Activated gamma-delta T cell treated with anti-CD3 and anti-CD28 coated beads, Interleukin-2, amount 50 U/mL, for 16 hours (primary cell): ENCODE measurements at regions not wholly inside any gene's neighbourhood (a gene's known extent, or its start where the extent isn't known, plus 50 kb on each side); places are given as distances from the start of the nearest gene placed in this dataset.

Experiments
- DNase-seq: peaks from one replicate; pipeline ENCODE4 v3.0.0-alpha.2; 2020; ENCODE audit warnings: low read depth

DNA sequence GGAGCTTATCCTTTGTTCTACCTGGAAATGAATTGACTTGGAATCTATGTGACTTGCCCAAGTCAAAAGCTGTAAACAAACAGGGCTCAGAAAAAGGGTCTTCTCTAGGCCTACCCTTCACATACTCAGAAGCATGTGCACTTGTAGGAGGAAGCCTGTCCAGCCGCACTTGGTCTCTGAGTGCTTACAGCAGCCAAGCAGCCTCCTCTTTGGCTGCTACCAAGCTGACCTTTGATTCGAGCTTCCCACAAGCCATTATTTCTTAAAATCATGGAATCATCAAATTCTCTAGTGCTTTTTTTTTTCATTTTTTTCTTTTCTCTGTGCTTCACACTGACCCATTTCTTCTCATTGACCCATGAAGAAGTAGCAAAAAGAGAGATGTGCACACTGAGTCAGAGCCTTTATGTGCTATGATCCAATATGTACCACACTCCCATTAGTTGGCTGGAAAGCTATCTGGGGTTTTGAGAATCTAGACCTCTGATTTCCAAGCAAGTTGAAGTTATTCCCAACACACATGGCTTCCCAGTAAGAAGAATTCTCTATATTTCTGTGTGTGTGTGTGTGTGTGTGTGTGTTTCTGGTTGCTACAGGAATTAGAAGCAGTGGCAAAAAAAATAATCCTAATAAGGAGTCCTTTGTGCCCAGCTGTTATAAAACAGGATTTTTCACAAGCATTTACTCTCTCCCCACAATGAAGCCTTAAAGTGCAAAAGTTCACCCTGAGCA is 550.3 kb upstream of the TNP1 start:
- no peak for DNase-seq

DNA sequence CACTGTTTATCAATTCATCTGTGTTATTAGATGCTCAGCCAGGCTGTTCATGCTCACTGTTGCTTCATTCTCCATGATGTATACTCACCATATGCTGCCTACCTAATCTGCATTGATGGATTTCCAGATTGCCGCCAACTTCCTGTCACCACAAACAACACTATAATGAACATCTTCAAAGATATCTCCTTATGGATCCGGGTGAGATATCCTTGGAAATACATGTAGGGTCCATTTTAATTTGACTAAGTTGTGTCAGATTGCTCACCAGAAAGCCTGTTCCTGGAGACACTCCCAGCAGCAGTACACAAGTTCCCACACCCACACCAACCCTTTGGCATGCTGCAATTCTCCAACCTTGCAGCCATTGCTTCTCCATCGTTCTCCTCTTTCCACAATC is 547.5 kb upstream of the TNP1 start:
- no peak for DNase-seq

DNA sequence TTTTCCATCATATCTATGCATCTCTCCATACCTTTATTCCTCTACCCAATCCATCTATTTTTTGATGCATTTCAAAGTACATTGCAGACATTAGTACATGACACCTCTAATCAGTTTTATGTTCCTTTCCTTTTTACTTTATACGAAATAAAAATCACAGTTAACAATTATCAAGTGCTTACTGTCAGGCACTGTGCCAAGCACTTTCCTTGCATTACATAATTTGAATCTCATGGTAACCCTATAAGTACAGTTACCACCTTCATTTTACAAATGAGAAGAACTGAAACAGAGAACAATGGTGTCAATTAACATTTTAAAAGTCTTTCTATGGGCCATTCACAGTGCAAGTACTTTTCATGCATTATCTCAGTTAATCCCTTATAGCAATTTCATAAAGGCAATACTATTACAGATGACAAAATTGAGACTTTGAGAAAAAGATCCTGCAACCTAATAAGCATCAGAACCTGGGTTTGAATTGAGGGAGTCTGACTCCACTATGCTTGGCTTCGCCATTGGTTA is 544.4 kb upstream of the TNP1 start:
- DNase-seq = no peak

DNA sequence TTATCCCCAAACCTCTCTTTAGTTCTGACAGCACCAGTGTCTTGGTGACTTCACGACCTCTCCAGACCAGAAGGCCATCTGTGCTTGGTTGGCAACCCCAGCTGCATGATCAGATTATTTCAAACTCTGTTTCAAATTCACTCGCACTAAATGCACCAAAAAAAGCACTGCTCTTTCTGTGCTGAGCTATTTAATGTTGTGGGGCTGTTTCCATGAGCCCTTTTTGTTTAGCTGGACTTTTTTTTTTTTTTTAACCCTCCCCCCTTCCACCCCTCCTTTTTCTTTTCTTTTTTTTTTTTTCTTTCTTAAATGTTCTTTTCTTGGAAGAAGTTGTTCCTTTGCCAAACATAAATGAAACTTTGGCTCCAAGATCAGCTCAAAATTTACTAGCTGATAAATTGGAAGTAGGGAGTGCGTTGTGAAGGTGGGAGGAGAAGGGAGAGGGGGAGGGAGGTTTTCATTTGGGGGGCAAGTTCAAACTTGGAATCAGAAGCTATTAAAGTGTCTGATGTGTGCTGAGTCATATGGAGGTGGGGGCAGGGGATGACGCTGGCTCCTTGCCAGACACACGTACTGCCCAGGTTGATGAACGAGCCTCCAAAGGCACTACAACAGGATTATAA is 543.0 kb upstream of the TNP1 start:
- DNase-seq = no peak

DNA sequence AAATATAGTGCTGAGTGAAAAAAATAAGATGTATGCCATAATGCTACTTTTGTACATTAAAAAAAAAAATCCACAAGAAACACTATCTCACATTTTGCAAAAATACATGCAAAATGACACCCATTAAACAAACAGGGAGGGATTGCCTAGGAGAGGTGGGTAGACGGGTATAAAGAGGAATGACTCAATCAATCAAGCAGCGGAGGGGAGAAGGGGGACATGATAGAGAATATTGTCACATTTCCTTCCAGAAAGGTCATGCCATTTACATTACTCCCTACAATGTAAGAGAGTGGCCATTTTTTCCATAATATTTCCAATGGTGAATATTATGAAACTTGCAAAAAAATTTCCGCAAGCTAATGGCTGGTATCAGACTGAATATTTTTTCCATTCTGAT is 542.3 kb upstream of the TNP1 start:
- DNase-seq = no peak

DNA sequence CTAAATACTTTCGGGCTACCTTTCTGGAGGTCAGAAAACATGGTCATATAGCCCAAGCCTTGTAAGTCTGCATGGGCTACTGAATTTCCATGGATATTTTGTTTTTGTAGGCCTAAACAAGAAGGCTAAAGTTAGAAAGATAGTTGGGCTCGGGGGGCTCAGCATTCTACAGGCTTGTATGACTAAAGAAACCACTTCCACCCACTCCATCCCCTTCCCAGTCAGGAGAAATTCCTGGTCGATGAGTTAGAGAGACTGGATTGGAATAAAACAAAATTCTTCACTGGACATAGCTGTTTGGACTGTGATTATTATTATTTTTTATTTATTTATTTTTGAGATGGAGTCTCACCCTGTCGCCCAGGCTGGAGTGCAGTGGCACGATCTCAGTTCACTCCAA is 539.4 kb upstream of the TNP1 start:
- DNase-seq = no peak

DNA sequence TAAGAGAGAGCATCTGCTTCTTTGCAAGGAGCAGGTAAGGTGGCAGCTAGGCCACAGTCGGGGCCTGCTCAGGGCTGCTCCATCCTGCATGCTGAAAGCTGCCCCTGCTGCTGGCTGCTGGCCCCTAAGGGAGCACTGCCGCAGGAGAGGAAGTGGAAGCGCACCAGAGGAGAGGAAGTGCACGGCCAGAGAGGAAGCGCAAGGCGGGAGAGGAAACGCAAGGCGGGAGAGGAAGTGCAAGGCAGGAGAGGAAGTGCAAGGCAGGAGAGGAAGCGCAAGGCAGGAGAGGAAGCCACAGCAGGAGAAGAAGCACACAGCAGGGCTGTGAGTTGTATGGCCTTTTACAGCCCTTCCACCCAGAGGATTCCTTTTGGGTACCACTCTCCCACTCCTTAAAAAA is 539.0 kb upstream of the TNP1 start:
- no peak for DNase-seq

DNA sequence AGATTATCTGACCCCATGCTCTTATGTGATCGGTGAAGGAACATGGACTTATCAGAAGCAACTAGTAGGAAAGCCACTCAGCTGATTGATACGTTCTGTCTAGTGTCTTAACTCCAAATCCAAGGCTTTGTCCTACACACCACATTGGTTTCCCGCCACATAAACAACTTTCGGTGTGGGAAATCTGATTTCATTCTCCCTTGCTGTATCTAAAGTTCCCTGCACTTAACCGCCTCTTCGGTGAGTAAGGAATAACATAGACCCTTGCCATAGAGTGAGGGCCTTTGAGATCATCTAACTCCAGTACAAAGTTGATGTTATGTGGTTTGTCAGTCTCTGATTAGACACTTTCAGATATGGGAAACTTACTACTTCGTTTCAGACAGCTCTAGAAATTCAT is 538.2 kb upstream of the TNP1 start:
- no peak for DNase-seq

DNA sequence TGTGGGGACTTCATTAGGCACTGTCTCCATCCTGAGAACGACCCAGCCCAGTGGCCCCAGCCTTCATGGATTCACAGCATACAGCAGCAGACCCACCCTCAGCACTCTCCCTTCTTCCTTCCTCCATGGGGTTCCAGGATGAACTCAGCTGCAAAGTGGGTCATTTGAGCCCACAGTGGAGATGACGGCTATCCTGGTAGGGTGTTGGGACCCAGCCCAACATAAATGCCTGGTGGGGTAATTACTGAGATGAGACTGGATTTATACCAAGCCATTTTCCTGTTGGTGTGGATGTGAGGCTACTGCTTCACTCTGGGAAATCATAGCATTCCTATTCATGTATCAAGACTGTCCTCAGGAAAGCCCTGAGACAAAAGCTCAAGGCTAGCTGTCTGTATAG is 536.7 kb upstream of the TNP1 start:
- no peak for DNase-seq

DNA sequence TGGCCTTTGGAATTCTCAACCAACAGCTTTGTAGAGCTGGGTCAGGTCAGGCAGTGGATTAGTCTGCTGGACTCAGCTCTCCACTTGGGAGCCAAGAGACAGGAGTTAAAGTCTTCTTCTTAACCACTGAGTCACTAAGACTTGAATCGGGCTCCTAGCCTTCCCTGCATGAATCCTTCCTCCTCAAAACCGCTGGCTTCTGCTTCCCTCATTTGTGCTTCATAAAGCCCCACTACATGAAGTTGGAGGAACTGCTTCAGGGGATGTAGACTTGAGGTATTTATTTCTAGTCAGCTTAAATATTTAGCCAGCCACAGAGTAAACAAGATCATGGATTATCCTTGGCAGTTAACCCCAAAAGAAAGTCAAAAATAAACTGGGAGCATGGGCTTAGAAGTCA is 536.3 kb upstream of the TNP1 start:
- DNase-seq = no peak

DNA sequence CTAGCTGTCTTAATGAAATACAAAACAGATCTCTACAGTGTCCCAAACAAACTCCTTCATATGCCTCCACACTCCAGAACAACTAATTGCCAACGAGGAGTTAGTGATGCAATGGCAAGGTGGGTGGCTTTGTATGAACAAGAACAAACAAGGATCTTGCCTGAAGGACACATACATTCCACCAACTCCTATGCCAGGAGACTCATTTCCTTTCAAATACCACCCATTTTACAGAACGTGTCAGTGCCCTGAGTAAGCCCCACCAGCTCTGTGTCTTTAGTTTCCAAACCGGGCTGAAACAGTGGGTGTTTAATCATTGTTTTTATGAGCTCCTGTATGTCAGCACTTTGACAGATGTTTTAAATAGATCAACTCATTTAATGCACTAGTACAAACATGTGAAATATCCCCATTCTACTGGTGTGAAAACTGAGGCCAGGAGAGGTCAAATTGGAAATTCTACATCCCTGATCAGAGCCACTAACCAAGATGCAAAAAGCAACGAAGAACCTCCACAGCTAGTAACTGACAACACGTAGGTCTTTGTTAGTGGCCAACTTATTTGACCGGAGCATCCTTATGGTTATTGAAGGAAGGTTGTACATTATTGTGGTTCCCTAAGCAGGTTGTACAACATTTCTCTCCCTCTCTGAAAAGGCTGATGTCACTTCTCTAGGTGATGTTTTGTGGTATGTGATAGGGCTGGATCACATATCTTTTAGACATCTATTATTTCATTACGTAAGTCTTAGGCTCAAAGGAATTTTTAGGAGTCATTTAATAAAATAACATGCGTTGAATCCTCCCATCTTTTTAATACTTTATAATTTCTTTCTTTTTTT is 534.9 kb upstream of the TNP1 start:
- no peak for DNase-seq

DNA sequence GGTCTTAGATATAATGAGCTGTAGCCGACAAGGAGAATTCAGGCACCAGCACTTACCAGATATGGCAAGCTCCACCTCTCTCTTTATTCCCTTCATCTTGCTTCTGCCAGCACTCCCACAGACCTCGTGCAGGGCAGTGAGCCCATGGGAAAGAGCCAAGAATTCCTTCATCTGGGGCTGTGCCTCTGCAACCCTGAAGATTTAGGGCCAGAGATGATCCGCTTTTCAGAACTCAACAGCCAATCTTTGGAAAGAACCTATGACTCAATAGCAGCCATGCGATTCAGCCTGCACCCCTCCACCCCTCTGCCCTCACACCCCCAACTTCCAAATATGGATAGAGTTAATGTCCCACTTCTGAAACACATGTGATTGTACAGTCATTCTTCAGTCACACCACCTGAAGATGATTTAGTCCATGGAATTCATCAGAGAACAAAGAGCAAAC is 533.7 kb upstream of the TNP1 start:
- no peak for DNase-seq

DNA sequence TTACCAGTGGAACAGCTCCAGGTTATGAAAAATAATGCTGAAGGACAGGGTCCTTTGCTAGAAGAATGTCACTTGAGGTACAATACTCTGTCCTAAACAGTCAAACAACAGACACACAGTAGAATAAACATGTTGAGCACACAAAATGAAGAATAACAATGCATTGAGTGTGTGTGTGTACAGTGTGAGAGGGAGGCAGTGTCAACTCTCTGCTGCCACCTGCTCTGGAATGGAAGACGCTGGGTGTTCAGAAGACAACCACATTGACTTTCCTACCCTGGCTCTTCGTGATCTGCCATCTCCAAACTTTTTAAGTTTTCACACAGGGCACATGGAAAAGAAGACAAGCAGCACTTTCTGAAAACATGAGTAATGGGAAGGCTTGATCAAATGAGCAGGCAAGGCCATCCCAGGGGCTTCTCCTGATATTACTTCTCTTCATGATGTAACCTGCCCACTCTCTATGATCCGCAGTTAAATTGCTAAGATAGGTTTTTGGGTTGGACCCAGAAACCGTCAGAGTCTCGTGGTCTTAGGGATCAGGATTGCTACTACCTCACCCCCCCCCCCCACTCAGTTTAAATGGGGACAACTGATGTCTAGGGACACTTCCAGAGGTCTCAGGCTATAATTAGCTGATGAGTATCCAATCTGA is 533.2 kb upstream of the TNP1 start:
- DNase-seq = no peak

DNA sequence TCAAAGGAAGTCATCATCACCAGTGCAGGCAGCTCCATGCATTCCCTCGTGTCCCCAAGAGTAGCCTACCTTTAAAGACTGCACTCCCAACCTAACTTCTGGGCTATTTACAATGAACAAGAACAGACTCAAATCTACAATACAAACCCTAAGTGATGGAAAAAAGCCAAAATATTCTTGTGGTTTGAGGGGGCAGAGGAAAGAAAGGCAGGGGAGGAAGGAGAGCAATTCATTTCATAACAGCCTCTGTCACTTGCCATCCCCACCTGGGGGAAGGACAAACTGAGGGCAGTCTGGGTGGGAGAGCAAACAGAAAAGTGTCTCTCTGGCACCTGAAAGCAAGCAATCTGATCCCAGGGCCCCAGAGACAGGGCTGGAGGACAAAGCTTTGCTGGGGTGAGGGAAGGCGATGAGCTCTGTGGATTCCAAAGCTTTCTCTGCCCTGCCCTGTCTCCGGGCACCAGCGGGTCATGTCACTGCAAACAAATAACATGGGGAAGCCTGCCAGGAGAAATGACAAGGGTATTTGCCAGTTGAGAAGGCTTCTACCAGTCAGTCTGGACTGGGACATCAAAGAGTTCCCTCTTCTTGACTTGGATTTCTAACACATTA is 528.0 kb upstream of the TNP1 start:
- DNase-seq = no peak

DNA sequence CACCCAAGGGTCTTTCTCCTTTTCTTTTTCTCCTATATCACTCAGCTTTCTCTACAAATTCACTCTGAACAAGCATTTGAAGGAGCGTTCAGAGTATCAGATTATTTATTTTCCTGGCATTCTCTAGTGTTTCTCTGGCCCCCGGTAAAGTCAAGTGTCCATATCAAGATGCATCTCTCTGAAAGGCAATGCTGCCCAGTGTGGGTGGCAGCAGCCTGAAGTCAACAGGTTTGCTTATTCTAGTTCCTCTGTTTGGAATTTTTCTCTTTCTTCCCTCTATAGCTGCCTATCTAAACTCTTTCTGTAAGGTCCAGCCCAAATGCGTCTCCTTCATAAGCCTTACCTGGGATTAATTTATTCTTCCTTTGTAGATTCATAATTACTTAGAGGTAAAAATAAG is 526.2 kb upstream of the TNP1 start:
- DNase-seq = no peak

DNA sequence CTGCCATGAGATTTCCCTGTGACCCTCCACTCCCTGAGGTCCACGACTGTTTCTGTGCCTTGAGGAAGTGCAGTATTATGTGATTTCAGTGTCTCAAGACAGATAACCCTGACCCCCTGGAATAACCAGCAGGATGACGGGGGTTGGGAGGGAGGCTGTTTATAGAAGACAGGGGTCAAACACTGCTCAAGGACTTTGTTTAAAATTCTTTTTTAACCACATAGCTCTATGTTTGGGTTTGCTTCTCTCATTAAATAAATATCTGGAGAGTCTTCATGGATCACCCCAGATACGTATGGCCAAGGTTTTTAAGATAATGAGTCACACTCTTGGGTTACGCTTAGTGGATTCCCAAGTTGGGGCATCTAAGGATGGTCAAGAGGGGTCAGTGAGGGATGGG is 523.8 kb upstream of the TNP1 start:
- DNase-seq = no peak

DNA sequence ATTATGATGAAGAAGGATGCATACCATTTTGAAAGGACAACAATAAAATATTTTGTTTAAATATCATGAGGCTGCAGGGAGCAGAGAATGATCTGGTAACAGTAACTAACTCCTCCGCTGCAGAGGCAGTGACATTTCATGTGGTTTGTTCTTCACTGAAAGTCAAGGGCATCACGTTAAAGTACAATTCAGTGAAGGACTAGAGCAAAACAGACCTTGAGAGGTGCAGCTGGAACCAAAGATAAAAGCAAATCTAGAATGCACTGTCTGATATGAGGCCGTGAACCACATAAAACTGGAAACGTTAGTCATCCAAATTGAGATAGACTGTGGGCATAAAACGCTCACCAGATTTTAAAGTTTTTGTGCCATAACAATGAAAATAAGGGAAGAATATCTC is 522.9 kb upstream of the TNP1 start:
- no peak for DNase-seq

DNA sequence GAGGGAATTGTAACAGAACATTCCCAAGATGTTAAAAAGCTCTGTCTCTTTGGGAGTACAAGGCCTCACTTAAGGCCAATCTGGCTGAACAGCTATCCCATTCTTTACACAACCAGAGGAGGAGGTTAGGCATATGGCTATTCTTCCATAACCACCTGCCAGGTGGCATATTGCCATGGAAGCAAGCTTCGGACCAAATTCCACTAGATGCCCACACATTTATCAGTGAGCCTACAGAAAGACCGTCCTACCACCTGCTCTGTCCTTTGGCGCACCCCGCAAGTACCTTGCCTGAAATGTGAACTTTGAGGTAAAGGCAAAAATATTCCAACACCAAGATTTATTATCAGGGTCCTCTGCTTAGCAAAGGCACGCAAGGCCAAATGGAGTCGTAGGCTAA is 519.9 kb upstream of the TNP1 start:
- DNase-seq = no peak

DNA sequence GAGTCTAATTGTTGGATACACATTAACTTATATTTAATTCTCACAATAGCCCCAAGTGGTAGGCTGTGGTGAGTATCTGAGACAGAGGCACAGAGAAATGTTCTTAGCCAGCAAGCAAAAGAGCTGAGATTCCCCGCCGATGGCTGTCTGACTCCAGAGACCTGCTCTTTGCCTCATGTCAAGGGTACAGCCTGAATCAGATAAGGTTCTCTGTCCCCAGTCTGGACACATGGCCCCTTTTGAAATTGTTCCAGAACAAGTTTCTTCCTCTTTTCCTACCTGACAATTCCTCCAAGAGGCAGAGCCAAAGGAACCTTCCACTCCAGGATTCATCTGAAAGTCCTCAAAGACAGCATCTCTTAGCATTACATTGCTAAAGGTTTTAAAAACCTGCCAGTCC is 512.9 kb upstream of the TNP1 start:
- DNase-seq = no peak

DNA sequence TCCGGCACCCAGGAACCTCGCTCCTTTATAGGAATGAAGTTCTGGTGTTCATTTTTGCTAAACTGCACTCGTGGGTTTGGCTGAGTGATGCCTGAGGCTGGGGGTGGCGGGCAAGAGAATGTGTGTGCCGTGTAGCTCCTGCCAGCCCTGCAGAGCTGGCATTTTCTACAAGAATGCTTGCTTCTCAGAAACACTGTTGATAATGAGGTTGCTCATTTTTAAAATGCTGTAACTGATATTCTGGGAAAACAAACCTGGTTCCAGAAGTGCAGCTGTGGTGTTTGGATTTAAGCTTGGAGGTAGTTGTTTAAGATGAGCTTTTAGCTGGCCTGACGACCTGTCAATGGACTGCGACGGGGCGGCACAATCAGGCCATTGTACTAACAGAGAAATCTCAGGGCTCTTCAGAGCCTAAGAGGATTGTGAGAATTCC is 511.9 kb upstream of the TNP1 start:
- no peak for DNase-seq

DNA sequence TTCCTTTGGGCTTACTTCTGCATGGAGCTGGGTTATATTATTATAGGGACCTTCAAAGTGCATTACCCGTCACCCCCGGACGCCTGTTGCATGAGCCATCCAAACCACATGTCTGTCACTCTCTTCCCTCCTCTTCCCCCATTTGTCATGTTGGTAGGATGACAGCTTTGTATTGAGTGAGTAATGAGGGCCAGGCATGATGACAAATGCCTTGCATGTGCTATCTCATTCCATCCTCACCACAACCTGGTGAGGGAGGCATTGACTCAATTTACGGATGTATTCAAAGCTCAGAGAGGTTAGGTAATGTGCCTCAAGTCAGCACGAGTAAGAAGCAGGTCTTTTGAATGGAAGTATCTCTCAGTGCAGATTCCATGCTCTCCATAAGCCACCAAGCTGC is 510.5 kb upstream of the TNP1 start:
- no peak for DNase-seq

DNA sequence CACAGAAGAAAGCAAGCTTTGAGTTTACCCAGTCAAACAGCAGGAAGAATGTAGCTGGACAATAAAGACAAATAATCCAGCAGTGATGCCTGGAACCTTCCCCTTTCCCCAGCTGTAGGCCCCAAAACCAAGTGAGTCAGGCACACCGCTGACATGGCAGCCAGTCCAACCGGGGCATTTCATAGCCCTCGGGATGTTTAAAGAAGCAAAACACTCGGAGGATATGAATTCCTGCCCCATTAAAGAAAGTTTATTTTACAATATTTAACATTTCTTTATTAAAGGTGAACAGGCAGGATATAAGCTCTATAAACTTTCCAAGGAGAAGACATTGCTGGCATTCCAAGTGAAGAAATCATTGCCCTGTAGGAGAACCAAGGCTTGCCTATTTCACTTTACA is 507.6 kb upstream of the TNP1 start:
- DNase-seq = no peak
